Central memory CD8-positive, alpha-beta T cell (primary cell): ENCODE measurements at regions not wholly inside any gene's neighbourhood (a gene's known extent, or its start where the extent isn't known, plus 50 kb on each side); places are given as distances from the start of the nearest gene placed in this dataset.

ENCODE experiments used
- ATAC-seq: fragments of 150-1000 bp; cut with Tn5 transposase; replicated peaks from 2 replicates; pipeline ENCODE4 v1.10.0; 2022; ENCODE audit warnings: mild to moderate bottlenecking, moderate FRiP score, moderate number of reproducible peaks; ENCODE audit not compliant: poor library complexity, severe bottlenecking; ENCODE audit errors: extremely low read depth
- DNase-seq, 2 donors: peaks; one replicate each; pipeline ENCODE4 v3.0.0; 2021; ENCODE audit warnings: low spot score in 2 of 2
- H3K27ac Mint-ChIP-seq: one replicate; pipeline ENCODE4 v1.8.0; 2022; ENCODE audit warnings: low read depth, mild to moderate bottlenecking, moderate library complexity, mixed read lengths
- H3K27me3 Mint-ChIP-seq: one replicate; pipeline ENCODE4 v1.8.0; 2022; ENCODE audit warnings: mixed read lengths
- H3K36me3 Mint-ChIP-seq: one replicate; pipeline ENCODE4 v1.8.0; 2022; ENCODE audit warnings: mild to moderate bottlenecking, moderate library complexity, mixed read lengths; ENCODE audit not compliant: insufficient read depth
- H3K4me1 Mint-ChIP-seq: one replicate; pipeline ENCODE4 v1.8.0; 2022; ENCODE audit warnings: mixed read lengths
- H3K4me3 Mint-ChIP-seq: one replicate; pipeline ENCODE4 v1.8.0; 2022; ENCODE audit warnings: mild to moderate bottlenecking, moderate library complexity, mixed read lengths
- H3K9me3 Mint-ChIP-seq: one replicate; pipeline ENCODE4 v1.8.0; 2022; ENCODE audit warnings: mixed read lengths

DNA sequence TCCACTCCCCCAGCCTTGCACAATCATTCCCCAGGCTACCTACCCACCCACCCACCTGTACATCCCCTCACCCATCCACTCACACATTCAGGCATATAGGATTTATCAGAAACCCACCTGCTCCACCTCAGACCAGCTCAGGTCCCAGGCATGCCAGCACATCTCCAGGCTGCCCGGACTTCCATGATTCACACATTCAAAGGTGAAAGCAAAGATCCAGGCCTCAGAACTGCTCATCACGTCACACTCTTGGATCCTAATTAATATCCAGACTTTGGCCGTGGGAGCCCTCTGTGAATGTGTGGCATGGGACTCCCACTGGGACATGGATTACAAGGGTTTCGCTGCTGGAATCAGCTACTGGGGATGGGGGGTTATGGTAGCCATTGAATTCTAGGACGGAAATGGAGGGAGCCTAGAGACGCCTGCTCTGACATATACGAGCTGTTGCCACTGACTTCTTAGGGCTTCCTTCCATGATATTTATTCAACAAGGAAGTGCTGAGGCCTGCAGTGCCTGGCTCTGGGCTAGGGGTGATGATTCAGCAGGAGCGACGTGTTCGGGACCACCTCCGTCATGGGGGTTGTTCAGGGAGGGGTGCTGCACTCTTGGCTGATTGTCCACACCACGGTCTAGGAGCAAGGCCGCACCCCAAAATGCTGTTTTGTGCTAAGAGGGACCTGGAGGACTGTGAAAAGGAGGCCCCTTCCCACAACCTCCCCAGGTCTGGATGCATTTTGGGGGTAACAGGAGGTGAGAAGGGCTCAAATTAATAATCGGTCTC is 56.9 kb upstream of the ADRA2C start:
- DNase-seq, result no peak
- Mint-ChIP-seq H3K27me3 (peaks cover 39% of the 10 kb centered on the region), H3K9me3 (no peaks in the 10 kb centered on the region), H3K4me1 (no peaks in the 10 kb centered on the region), H3K36me3 (no peaks in the 10 kb centered on the region), H3K4me3 (no peak overlapping the region), H3K27ac (no peak overlapping the region)
- no peak for ATAC-seq

DNA sequence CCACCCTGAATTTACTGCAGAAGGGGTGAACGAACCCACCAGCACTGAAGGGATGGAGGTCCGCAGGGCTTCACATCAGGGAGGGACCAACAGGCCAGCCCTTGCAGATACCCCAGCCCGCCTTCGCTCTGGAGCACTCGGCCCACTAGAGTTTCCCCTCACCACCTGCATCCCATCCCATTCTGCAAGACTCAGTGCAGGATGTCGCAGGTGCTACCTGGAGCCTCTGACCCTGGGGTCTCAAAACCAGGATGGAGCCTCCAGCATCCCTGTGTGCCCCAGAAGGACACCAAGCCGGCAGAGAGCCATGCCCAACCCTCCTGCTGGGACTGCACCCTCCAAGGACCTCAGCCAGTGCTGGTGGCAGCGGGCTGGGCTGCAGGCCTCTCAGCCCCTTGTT is 57.6 kb upstream of the ADRA2C start:
- DNase-seq (no peak), ATAC-seq (no peak)
- Mint-ChIP-seq H3K27me3 (peaks cover 46% of the 10 kb centered on the region), H3K4me1 (no peaks in the 10 kb centered on the region), H3K4me3 (no peak overlapping the region), H3K27ac (no peak overlapping the region), H3K36me3 (no peaks in the 10 kb centered on the region), H3K9me3 (no peaks in the 10 kb centered on the region)

DNA sequence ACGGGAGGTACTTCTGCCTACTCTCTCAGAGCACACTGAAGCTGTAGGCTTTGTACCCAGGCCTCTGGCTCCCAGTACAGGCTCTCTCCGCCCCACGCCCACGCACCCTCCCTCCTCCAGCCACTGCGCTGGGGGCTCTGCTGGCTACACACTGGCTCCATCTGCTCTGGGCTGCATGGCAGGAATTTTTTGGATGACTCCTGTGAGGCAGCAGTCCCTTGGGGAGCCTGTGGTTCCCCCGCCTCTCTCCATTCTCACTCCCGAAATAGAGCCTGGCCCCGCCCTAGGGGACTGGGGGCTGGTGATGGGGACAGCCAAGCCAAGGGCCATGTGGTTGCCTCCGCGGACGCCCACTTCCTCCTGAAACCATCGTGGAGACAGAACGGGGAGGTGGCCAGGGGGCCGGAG is 58.1 kb upstream of the ADRA2C start:
- Mint-ChIP-seq H3K27me3 (peaks cover 48% of the 10 kb centered on the region), H3K9me3 (no peaks in the 10 kb centered on the region), H3K36me3 (no peaks in the 10 kb centered on the region), H3K4me3 (no peak overlapping the region), H3K4me1 (no peaks in the 10 kb centered on the region), H3K27ac (no peak overlapping the region)
- DNase-seq (no peak), ATAC-seq (no peak)

DNA sequence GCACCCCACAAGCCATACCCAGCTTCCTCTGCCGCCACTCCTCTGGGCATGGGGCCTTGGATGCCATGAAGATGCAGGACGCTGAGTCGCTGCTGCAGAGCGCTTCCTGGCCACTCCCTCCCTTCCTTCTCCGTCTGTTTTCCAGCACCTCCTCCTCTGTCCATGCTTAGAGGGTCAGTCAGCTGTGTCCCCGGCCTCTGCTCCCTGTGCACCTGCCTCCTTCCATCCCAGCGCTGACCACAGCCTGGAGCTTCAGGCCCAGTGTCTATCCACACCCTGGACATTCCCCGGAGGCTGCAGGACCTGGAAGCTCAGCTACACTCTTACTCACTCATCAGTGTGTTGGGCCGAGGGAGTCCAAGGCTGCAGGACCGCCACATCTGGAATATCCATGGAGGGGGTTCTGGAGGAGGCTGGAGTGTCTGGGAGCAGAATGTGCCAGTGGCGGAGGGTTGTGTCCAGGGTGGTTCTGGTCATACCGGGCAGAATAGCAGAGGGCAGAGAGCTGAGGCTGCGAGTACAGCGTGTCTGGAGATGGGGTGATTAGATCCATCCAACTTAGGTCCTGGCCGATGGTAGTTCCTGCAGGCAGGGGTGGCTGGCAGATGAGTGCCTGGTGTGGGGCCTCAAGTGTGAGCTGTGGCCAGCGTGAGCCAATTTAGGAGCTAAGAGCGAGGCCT is 58.6 kb upstream of the ADRA2C start:
- no peak for DNase-seq
- no peak overlapping the region for H3K27ac Mint-ChIP-seq
- ATAC-seq, result no peak
- peaks cover 48% of the 10 kb centered on the region for H3K27me3 Mint-ChIP-seq
- no peaks in the 10 kb centered on the region for H3K36me3 Mint-ChIP-seq
- no peak overlapping the region for H3K4me3 Mint-ChIP-seq
- H3K9me3 Mint-ChIP-seq, result no peaks in the 10 kb centered on the region
- H3K4me1 Mint-ChIP-seq, result no peaks in the 10 kb centered on the region

DNA sequence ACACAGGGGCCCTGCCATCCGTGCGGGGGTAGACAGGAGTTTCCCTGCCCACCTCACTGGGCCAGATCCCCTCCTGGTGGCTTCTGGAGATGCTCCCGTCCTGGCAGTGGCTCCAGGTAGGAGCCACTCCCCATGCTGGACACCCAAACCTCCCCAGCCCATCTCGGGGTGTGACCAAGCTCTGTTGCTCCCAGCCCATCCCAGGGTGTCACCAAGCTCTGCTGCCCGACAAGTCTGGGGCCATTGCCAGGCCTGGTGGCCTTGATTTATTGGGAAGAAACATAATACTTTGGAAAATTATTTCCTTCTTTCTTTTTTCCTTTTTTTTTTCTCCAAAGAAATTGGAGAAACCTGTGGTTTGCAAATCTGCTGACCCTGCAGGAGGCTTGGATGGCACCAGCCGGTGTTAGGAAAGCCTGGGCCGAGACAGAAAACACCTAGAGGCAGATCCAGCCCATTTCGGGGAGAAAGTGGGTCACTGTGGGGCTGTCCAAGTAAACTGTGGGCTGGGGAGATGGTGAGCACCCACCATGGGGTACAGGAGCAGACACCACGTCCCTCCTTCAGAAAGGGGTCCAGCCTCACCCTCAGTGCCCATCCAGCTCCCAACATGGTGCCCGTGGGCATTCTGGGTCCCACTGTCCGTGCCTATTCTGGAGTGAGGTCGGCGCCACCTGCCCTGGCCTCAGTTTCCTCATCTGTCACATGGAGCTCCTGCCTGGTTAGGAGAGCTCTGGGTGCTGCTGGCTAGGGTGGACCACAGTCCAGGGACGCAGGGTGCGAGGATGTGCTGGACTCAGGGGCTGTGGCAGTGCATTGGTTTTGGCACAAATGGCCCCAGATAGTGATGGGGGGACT is 59.4 kb upstream of the ADRA2C start:
- Mint-ChIP-seq H3K36me3 (no peaks in the 10 kb centered on the region), H3K9me3 (no peaks in the 10 kb centered on the region), H3K4me1 (no peaks in the 10 kb centered on the region), H3K27me3 (peaks cover 48% of the 10 kb centered on the region), H3K27ac (no peak overlapping the region), H3K4me3 (no peak overlapping the region)
- DNase-seq, result no peak
- no peak for ATAC-seq

DNA sequence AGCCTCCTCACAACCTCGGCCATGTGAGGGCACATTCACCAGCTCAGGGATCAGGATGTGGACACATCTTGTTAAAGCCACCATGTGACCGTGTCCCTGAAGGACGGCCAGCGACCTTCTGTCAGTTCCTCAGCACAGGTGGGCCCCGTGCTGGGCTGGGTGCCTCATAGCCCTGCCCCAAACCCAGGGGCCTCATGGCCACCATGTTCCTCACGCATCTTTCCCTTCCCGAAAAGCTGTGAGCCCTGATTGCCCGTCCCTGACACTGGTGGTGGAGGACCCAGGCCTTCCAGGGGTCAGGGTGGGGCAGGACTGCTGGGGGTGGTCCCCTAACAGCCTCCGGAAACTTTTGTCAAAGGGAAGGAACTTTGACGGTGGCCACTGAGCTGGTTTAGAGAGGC is 60.1 kb upstream of the ADRA2C start:
- Mint-ChIP-seq H3K27ac (no peak overlapping the region), H3K9me3 (no peaks in the 10 kb centered on the region), H3K4me3 (no peak overlapping the region), H3K27me3 (peaks cover 48% of the 10 kb centered on the region), H3K36me3 (no peaks in the 10 kb centered on the region), H3K4me1 (no peaks in the 10 kb centered on the region)
- no peak for ATAC-seq
- no peak for DNase-seq

DNA sequence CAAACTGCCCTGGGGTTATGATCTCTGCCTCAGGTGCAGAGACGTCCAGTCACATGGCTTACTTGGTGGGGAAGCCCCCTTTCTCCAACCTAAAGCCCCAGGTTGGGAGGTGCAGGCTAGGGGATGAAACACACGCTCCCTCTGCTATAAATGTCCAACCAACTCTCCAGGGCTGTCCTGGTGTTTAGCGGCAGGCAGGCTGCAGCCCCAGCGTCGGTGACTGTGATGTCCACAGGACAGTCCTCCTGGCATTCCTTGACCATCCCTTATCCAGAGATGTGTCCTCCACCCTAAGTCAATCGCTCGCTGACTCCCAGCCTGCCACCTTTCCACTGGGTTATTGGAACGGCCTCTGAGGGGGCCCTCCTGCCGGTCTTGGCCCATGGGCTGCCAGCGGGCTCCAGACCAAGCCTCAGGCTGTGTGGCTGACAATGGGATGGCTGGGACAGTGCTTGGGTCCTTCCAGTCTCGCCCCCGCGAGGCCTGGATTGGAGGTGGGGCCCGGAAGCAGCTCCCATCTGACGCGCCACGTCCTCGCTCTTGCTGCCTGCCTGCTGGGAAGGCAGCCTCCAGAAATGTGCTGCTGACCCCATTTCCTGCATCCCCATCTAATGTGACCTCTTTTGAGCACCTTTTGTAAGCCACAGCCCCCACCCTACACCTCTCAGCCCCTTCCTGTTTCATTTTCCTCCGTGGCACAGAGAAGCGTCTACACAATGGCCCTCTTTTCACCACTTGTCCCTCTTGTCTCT is 60.8 kb upstream of the ADRA2C start:
- Mint-ChIP-seq H3K4me1 (no peaks in the 10 kb centered on the region), H3K27ac (no peak overlapping the region), H3K36me3 (no peaks in the 10 kb centered on the region), H3K4me3 (no peak overlapping the region), H3K27me3 (peaks cover 53% of the 10 kb centered on the region), H3K9me3 (no peaks in the 10 kb centered on the region)
- ATAC-seq (no peak), DNase-seq (no peak)

DNA sequence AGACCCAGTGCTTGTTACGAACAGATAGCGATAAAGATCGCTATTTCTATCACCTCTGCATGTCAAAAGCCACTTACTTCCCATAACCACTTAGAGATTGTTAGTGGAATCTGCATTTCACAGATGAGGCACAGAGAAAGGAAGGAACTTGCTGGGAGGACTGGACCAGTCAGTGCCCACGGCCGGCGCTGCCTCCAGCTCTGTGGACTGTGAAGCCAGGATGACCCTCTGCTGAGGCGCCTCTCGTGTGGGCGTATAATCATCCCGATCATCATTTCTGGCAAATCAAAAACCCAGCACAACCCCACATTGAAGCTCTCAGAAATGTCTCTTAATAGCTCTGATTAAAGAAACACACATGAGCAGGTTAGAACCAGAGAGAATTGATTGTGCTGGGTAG is 61.5 kb upstream of the ADRA2C start:
- Mint-ChIP-seq H3K4me1 (no peaks in the 10 kb centered on the region), H3K36me3 (no peaks in the 10 kb centered on the region), H3K4me3 (no peak overlapping the region), H3K27ac (no peak overlapping the region), H3K9me3 (no peaks in the 10 kb centered on the region), H3K27me3 (peaks cover 59% of the 10 kb centered on the region)
- ATAC-seq (no peak), DNase-seq (no peak)

DNA sequence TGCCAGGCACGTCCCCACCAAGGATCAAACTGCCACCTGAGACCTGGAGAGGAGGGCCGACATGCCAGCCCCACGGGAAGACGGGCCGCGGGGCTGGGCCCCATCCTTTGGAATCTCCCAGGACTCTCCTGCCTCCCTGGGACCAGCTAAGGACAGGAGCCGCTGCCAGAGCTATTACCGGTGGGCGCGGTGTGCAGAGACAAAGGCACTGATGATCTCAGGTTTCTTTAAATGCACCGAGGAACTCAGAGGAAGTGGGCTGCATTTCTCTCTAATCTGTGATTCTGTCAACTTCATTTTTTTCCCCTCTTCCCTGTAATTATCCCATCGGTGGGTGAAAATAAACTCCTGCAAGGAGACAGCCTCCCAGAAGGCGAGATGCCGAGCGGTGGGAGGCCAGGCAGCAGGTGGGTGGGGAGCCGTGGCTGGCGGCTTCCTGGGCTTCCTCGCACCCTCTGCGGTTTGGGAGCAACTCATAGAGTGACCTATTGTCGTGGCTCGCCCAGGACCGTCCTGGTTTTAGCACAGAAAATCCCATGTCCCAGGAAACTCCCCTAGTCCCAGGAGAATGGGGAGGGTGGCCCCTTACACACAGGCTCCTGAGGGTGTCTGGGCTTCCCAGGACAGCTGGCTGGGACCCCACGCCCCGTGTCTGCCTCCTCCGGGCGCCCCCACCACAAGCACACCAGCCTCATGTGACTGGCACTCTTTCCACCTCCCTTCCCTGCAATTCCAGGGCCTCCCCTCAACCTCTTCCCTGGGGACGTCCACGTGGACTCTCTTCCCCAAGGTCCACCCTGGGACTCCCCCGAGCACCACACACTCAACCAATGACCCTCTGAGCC is 62.3 kb upstream of the ADRA2C start:
- Mint-ChIP-seq H3K4me3 (no peak overlapping the region), H3K4me1 (no peaks in the 10 kb centered on the region), H3K9me3 (no peaks in the 10 kb centered on the region), H3K27me3 (peaks cover 59% of the 10 kb centered on the region), H3K27ac (no peak overlapping the region), H3K36me3 (no peaks in the 10 kb centered on the region)
- no peak for ATAC-seq
- no peak for DNase-seq

DNA sequence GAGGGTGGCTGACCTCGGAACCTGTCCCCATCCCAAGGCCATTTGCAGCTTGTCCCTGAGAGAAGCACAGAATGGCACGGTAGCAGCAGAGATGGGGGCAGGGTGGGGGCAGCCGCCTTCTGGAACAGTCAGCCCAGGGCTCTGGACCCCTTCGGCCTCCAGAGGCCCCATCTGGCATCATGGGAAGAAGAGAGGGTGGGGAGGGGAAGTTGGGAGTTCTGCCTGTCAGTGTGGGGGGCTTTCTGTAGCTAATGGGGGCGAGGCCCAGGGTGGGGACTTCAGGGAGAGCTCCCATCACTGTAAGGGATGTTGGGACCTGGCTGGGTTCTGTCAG is 62.9 kb upstream of the ADRA2C start:
- H3K36me3 Mint-ChIP-seq, result no peaks in the 10 kb centered on the region

DNA sequence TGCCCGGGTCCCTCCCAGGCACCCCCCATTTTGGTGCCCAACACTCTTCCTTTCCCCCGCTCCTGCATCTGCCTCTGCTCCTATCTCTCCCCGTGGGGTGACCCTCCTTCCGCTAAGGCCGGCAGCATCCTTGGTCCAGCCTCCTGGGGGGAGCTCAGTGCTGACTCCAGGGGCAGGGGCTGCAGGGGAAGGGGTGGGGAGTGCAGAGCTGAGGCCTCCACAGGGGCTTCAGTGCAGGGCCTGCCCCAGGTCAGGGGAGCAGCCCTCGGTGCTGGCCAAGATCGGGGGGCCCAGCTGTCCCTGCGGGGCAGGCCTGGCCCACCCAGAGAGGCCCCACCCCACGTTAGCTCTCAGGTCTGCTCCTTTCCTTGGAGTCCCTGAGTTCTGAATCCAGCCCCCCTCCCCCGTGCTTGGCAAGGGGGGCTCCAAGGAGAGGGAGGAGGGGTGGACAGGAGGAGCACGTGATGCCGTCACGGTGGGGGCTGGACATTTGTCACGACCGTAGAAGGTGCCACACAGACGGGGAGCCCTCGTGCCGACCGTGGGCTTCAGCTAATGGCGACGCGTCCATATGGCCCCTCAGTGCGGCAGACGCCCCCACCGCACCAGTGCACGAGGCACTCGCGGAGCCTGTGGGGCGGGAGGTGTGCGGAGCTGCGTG is 63.5 kb upstream of the ADRA2C start:
- Mint-ChIP-seq H3K27ac (no peak overlapping the region), H3K36me3 (no peaks in the 10 kb centered on the region)

More for the DNA sequence above, 62.9 kb upstream of the ADRA2C start:
- Mint-ChIP-seq H3K27ac (no peak overlapping the region), H3K27me3 (peaks cover 59% of the 10 kb centered on the region), H3K4me3 (no peak overlapping the region), H3K9me3 (no peaks in the 10 kb centered on the region), H3K4me1 (no peaks in the 10 kb centered on the region)
- DNase-seq (no peak), ATAC-seq (no peak)

More for the DNA sequence above, 63.5 kb upstream of the ADRA2C start:
- H3K4me1 Mint-ChIP-seq, result no peaks in the 10 kb centered on the region
- DNase-seq (no peak), ATAC-seq (no peak)
- no peaks in the 10 kb centered on the region for H3K9me3 Mint-ChIP-seq
- peaks cover 58% of the 10 kb centered on the region for H3K27me3 Mint-ChIP-seq
- H3K4me3 Mint-ChIP-seq, result no peak overlapping the region
